ENCODE measurements at regions not wholly inside any gene's neighbourhood (a gene's known extent, or its start where the extent isn't known, plus 50 kb on each side); places are given as distances from the start of the nearest gene placed in this dataset.
A peak's percentile ranks its signal among the peaks of the same experiment; 100 is the strongest.

- H3K9me3 ChIP-seq (replicated peaks; ENCODE audit: control insufficient read depth, low read depth, low read length), result no peaks in the 10 kb centered on the region
- H3K27me3 ChIP-seq (ENCODE audit: control insufficient read depth, insufficient read depth, low read length), result no peaks in the 10 kb centered on the region
- no peaks in the 10 kb centered on the region for H3K36me3 ChIP-seq (ENCODE audit: control insufficient read depth, insufficient read depth, low read length)
- peak overlapping the region; percentile 93 for H3K27ac ChIP-seq (ENCODE audit: low read length)
- 85% methylated on average over 4 of the region's 6 CpGs for WGBS (ENCODE audit: insufficient coverage)
- H3K4me3 ChIP-seq (ENCODE audit: low read length), result peak overlapping the region; percentile 35
- peaks cover 15% of the 10 kb centered on the region for H3K4me1 ChIP-seq (ENCODE audit: control insufficient read depth, insufficient read depth, low read length)
- peak; percentile 79 for DNase-seq
Observed at GRCh38 chr1:234675572-234675971, 65.6 kb upstream of the IRF2BP2 start.

GRCh38 chr1:234675006-234675405 is 65.0 kb upstream of the IRF2BP2 start:
- no peak overlapping the region for H3K4me3 ChIP-seq (ENCODE audit: low read length)
- H3K27me3 ChIP-seq (ENCODE audit: control insufficient read depth, insufficient read depth, low read length), result no peaks in the 10 kb centered on the region
- H3K27ac ChIP-seq (ENCODE audit: low read length), result peak overlapping the region; percentile 93
- no peaks in the 10 kb centered on the region for H3K9me3 ChIP-seq (replicated peaks; ENCODE audit: control insufficient read depth, low read depth, low read length)
- peaks cover 15% of the 10 kb centered on the region for H3K4me1 ChIP-seq (ENCODE audit: control insufficient read depth, insufficient read depth, low read length)
- DNase-seq, result no peak
- WGBS (ENCODE audit: insufficient coverage), result 72% methylated on average over 3 of the region's 4 CpGs
- no peaks in the 10 kb centered on the region for H3K36me3 ChIP-seq (ENCODE audit: control insufficient read depth, insufficient read depth, low read length)

DNA sequence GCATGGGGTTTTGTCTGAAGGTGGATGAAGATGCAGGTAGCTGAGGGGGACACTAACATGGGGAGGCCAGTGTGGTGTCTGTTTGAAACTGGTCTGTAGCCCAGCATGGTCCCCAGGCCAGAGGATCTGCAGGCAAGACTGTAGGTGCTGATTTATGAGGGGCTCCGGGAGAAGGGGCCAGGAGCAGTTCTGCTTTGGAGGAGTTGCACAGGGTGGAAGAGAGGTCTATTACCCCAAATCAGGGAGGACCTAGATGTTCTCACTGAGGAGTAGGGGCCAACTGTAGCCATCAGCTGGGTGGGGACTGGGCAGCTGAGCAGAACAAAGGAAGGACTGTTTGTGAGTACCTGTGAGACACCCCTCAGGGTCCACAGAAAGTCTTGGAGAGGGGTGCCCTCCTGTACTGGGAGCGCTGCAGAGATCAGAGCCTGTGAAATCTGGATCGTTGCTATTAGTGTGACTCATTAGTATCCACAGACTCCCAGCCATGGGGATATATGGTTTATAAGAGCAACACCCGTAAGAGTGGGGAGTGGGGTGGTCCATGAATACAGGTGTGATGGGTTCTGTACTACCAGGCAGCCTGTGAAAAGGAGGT is 64.3 kb upstream of the IRF2BP2 start:
- Histone ChIP-seq H3K4me1 (ENCODE audit: control insufficient read depth, insufficient read depth, low read length) (peaks cover 15% of the 10 kb centered on the region), H3K36me3 (ENCODE audit: control insufficient read depth, insufficient read depth, low read length) (no peaks in the 10 kb centered on the region), H3K9me3 (replicated peaks; ENCODE audit: control insufficient read depth, low read depth, low read length) (no peaks in the 10 kb centered on the region), H3K27ac (ENCODE audit: low read length) (no peak overlapping the region), H3K4me3 (ENCODE audit: low read length) (no peak overlapping the region), H3K27me3 (ENCODE audit: control insufficient read depth, insufficient read depth, low read length) (no peaks in the 10 kb centered on the region)
- 77% methylated on average over 4 of the region's 4 CpGs for WGBS (ENCODE audit: insufficient coverage)
- no peak for DNase-seq

DNA sequence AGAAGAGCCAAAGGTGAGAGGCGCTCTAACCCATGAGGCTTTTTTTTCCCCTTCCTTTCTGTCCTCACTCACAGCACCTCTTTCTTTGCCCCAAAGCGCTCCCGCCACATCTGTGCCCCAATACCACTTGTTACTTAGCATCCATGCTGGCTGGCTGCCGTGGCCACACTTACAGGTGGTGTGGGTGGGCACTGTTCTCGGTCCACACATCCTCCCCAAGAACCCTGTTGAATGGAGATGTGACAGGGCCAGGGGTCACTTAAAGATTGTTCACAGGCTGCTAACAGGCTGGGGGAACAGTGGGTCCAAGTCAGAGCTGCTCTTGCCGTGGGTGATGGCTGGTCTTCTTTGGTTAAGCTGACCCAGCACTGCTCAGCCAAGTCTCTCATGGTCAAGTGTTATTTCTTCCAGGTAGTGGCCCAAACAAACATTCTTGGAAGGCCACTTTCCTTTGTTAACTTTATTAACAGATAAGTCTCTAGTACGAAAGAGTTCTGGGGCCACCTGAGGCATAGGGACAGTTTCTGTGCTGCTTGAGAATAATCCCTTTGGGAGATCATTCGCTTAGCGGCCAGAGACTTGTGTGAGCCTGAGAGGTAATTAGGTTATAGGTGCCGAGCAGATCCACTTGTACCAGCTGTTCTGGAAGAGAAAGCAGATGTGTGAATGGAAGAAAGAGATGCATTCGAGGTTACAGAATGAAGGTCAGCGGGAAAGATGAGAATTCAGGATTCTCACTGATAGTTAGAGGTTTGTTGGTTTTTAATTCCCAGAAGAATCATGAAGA is 62.6 kb upstream of the IRF2BP2 start:
- WGBS (ENCODE audit: insufficient coverage), result 83% methylated on average over 6 of the region's 12 CpGs
- Histone ChIP-seq H3K27me3 (ENCODE audit: control insufficient read depth, insufficient read depth, low read length) (no peaks in the 10 kb centered on the region), H3K4me1 (ENCODE audit: control insufficient read depth, insufficient read depth, low read length) (peaks cover 15% of the 10 kb centered on the region), H3K9me3 (replicated peaks; ENCODE audit: control insufficient read depth, low read depth, low read length) (peaks cover 2% of the 10 kb centered on the region), H3K27ac (ENCODE audit: low read length) (no peak overlapping the region), H3K36me3 (ENCODE audit: control insufficient read depth, insufficient read depth, low read length) (no peaks in the 10 kb centered on the region), H3K4me3 (ENCODE audit: low read length) (no peak overlapping the region)
- DNase-seq, result no peak

- DNase-seq, result no peak
- 81% methylated on average over 7 of the region's 10 CpGs for WGBS (ENCODE audit: insufficient coverage)
- Histone ChIP-seq H3K27me3 (ENCODE audit: control insufficient read depth, insufficient read depth, low read length) (no peaks in the 10 kb centered on the region), H3K36me3 (ENCODE audit: control insufficient read depth, insufficient read depth, low read length) (no peaks in the 10 kb centered on the region), H3K9me3 (replicated peaks; ENCODE audit: control insufficient read depth, low read depth, low read length) (peaks cover 3% of the 10 kb centered on the region), H3K27ac (ENCODE audit: low read length) (no peak overlapping the region), H3K4me3 (ENCODE audit: low read length) (no peak overlapping the region), H3K4me1 (ENCODE audit: control insufficient read depth, insufficient read depth, low read length) (peaks cover 13% of the 10 kb centered on the region)
Observed at GRCh38 chr1:234670967-234671626, 61.1 kb upstream of the IRF2BP2 start.

GRCh38 chr1:234669499-234669898 is 59.5 kb upstream of the IRF2BP2 start:
- no peak overlapping the region for H3K27ac ChIP-seq (ENCODE audit: low read length)
- DNase-seq, result no peak
- no CpG with 5 or more reads among the region's 1 CpG for WGBS (ENCODE audit: insufficient coverage)
- no peaks in the 10 kb centered on the region for H3K4me1 ChIP-seq (ENCODE audit: control insufficient read depth, insufficient read depth, low read length)
- H3K36me3 ChIP-seq (ENCODE audit: control insufficient read depth, insufficient read depth, low read length), result no peaks in the 10 kb centered on the region
- peaks cover 3% of the 10 kb centered on the region for H3K9me3 ChIP-seq (replicated peaks; ENCODE audit: control insufficient read depth, low read depth, low read length)
- no peaks in the 10 kb centered on the region for H3K27me3 ChIP-seq (ENCODE audit: control insufficient read depth, insufficient read depth, low read length)
- no peak overlapping the region for H3K4me3 ChIP-seq (ENCODE audit: low read length)

DNA sequence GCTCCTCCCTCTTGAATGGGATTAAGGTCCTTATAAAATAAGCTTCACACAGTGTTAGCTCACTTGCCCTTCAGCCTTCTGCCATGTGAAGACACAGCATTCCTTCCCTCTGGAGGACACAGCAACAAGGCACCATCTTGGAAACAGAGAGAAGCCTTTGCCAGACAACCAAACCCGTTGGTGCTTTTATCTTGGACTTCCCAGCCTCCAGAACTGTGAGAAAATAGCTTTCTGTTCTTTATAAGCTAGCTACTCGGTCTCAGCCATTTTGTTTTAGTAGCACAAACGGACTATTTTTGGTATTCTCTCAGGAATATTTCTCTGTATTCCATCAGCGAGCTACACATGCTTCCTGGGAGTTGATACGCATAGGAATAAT is 58.6 kb upstream of the IRF2BP2 start:
- 100% methylated on average over 1 of the region's 5 CpGs for WGBS (ENCODE audit: insufficient coverage)
- Histone ChIP-seq H3K27ac (ENCODE audit: low read length) (no peak overlapping the region), H3K4me3 (ENCODE audit: low read length) (no peak overlapping the region), H3K9me3 (replicated peaks; ENCODE audit: control insufficient read depth, low read depth, low read length) (peaks cover 3% of the 10 kb centered on the region), H3K36me3 (ENCODE audit: control insufficient read depth, insufficient read depth, low read length) (no peaks in the 10 kb centered on the region), H3K27me3 (ENCODE audit: control insufficient read depth, insufficient read depth, low read length) (no peaks in the 10 kb centered on the region), H3K4me1 (ENCODE audit: control insufficient read depth, insufficient read depth, low read length) (no peaks in the 10 kb centered on the region)
- no peak for DNase-seq

DNA sequence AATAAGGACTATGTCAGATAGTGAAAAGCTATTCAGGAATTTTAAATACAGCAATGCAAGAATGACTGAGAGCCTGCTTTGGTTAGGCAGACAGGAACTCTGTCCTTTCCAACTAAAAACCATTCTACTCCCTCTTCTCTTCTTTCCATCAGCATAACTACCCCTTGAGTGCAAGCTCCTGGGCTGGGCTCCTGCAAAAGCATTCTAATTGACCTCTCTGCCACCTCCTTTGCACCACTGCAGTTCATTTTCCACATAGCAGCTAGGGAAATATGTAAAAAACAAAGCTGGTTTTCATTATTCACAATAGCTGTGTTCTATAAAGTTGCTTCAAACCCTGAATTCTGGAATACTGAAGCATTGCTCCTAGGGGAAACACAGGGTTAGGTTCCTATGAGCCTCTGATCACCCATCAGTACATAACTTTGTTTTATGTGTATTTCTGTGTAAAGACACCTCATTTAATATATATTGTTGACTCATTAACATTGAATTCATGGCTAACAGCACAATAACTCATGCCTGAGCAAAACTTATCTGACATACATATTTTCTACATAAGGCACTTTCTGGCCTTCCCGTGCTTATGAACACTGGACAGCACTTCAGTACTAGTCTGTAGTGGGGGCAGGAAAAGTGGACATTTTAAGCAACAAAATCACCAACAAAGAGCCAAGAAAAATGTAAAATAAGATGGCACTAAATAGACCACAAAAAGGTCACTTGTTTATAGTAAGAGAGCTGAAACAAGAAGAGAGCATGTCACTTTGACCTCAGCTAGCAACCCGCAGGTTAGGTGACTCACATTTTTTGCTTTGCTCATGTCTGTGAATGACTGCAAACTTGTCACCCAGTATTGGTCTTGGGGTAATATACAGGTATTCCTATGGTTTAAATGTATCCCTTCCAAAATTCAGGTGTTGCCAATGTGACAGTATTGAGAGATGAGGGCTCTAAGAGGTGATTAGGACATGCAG is 57.9 kb upstream of the IRF2BP2 start:
- no peak overlapping the region for H3K4me3 ChIP-seq (ENCODE audit: low read length)
- 100% methylated on average over 1 of the region's 2 CpGs for WGBS (ENCODE audit: insufficient coverage)
- no peaks in the 10 kb centered on the region for H3K27me3 ChIP-seq (ENCODE audit: control insufficient read depth, insufficient read depth, low read length)
- no peak for DNase-seq
- H3K36me3 ChIP-seq (ENCODE audit: control insufficient read depth, insufficient read depth, low read length), result no peaks in the 10 kb centered on the region
- H3K27ac ChIP-seq (ENCODE audit: low read length), result no peak overlapping the region
- H3K9me3 ChIP-seq (replicated peaks; ENCODE audit: control insufficient read depth, low read depth, low read length), result peaks cover 3% of the 10 kb centered on the region
- H3K4me1 ChIP-seq (ENCODE audit: control insufficient read depth, insufficient read depth, low read length), result no peaks in the 10 kb centered on the region

- Histone ChIP-seq H3K36me3 (ENCODE audit: control insufficient read depth, insufficient read depth, low read length) (no peaks in the 10 kb centered on the region), H3K9me3 (replicated peaks; ENCODE audit: control insufficient read depth, low read depth, low read length) (peaks cover 3% of the 10 kb centered on the region), H3K4me1 (ENCODE audit: control insufficient read depth, insufficient read depth, low read length) (no peaks in the 10 kb centered on the region), H3K4me3 (ENCODE audit: low read length) (no peak overlapping the region), H3K27ac (ENCODE audit: low read length) (no peak overlapping the region), H3K27me3 (ENCODE audit: control insufficient read depth, insufficient read depth, low read length) (no peaks in the 10 kb centered on the region)
- DNase-seq, result peak; percentile 53
- WGBS (ENCODE audit: insufficient coverage), result 100% methylated on average over 2 of the region's 4 CpGs
Observed at GRCh38 chr1:234666761-234667160, 56.8 kb upstream of the IRF2BP2 start.
